Adrenal gland (tissue), 5 donors: ENCODE measurements at regions not wholly inside any gene's neighbourhood (a gene's known extent, or its start where the extent isn't known, plus 50 kb on each side); places are given as distances from the start of the nearest gene placed in this dataset.

Experiments used
- POLR2A ChIP-seq, 2 donors: fragments of 450-650 bp; IDR thresholded peaks; one replicate each; pipeline ENCODE4 v1.6.1; 2017; ENCODE audit warnings: antibody characterized with exemption in 2 of 2, mild to moderate bottlenecking in 2 of 2, moderate library complexity in 1 of 2
- TF ChIP-seq, protein P1 (sequence below), 6 experiments: fragments of 450-650 bp in 4 of 6; fragments of 200-600 bp in 2 of 6; sonication (generic) in 1 of 6; IDR thresholded peaks; 1 replicate in 5 of 6; 2 replicates in 1 of 6; pipeline versions ENCODE4 v1.5.1 to v1.8.0; 2016 to 2021; ENCODE audit warnings: antibody characterized with exemption in 6 of 6, mild to moderate bottlenecking in 2 of 6, moderate library complexity in 1 of 6
- donor health status: DM: no; HTN: no; CAD: no.

DNA sequence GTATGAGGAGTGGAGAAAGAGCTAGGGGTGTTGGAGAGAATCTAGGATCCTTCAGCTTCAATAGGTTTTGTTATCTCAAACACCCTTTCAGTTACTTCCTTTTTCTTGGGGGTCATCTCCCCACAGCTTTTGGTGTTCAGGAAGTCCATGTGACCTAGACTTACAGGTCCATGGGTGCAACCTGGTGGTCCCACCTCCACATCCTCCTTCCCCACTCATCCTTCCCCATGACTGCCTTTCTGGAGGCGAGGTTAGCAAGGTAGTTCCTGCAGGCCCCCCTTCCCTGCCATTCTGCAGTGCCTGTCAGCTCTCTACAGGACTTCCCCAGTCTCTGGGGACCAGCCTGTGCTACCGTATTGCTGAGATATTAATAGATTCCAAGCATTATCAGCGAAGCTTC is 107.6 kb downstream of the TMEM17 start:
- TF ChIP-seq, protein P1, sequence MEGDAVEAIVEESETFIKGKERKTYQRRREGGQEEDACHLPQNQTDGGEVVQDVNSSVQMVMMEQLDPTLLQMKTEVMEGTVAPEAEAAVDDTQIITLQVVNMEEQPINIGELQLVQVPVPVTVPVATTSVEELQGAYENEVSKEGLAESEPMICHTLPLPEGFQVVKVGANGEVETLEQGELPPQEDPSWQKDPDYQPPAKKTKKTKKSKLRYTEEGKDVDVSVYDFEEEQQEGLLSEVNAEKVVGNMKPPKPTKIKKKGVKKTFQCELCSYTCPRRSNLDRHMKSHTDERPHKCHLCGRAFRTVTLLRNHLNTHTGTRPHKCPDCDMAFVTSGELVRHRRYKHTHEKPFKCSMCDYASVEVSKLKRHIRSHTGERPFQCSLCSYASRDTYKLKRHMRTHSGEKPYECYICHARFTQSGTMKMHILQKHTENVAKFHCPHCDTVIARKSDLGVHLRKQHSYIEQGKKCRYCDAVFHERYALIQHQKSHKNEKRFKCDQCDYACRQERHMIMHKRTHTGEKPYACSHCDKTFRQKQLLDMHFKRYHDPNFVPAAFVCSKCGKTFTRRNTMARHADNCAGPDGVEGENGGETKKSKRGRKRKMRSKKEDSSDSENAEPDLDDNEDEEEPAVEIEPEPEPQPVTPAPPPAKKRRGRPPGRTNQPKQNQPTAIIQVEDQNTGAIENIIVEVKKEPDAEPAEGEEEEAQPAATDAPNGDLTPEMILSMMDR (IDR thresholded peaks at IDR 0.05), result no peak
- TF ChIP-seq POLR2A (IDR thresholded peaks at IDR 0.05), result no peak
